DMS53 (cell line): ENCODE measurements at regions not wholly inside any gene's neighbourhood (a gene's known extent, or its start where the extent isn't known, plus 50 kb on each side); places are given as distances from the start of the nearest gene placed in this dataset.

Source experiments
- DNase-seq: peaks from one replicate; lab custom pipeline; 2025; lab: John Stamatoyannopoulos, UW

GRCh38 chr13:67440236-67440975, 210.3 kb upstream of the PCDH9 start:
- no peak for DNase-seq

- no peak for DNase-seq
Observed at GRCh38 chr13:67439365-67439764, 209.2 kb upstream of the PCDH9 start.

- peak; percentile 3 for DNase-seq
Observed at GRCh38 chr13:67438465-67438864, 208.3 kb upstream of the PCDH9 start.

GRCh38 chr13:67437244-67437643, 207.1 kb upstream of the PCDH9 start:
- DNase-seq, result no peak

GRCh38 chr13:67421475-67421874, 191.3 kb upstream of the PCDH9 start:
- DNase-seq, result no peak

- DNase-seq, result peak; percentile 43
Observed at GRCh38 chr13:67416047-67416925, 186.2 kb upstream of the PCDH9 start.

GRCh38 chr13:67410645-67411044, 180.5 kb upstream of the PCDH9 start:
- no peak for DNase-seq

GRCh38 chr13:67408798-67409197, 178.7 kb upstream of the PCDH9 start:
- DNase-seq, result peak; percentile 1

- DNase-seq, result no peak
Observed at GRCh38 chr13:67402546-67402945, 172.4 kb upstream of the PCDH9 start.

- DNase-seq, result no peak
Observed at GRCh38 chr13:67395577-67395976, 165.4 kb upstream of the PCDH9 start.

GRCh38 chr13:67392014-67392413, 161.9 kb upstream of the PCDH9 start:
- DNase-seq, result no peak

- peak; percentile 2 for DNase-seq
Observed at GRCh38 chr13:67390462-67391086, 160.4 kb upstream of the PCDH9 start.

- DNase-seq, result no peak
Observed at GRCh38 chr13:67389171-67389570, 159.0 kb upstream of the PCDH9 start.

GRCh38 chr13:67383109-67383757, 153.1 kb upstream of the PCDH9 start:
- peak; percentile 74 for DNase-seq

- DNase-seq, result no peak
Observed at GRCh38 chr13:67377919-67378318, 147.8 kb upstream of the PCDH9 start.

- DNase-seq, result no peak
Observed at GRCh38 chr13:67374391-67374790, 144.3 kb upstream of the PCDH9 start.

- DNase-seq, result no peak
Observed at GRCh38 chr13:67372868-67373464, 142.8 kb upstream of the PCDH9 start.

GRCh38 chr13:67369895-67370660, 139.9 kb upstream of the PCDH9 start:
- DNase-seq, result no peak

GRCh38 chr13:67367399-67367798, 137.3 kb upstream of the PCDH9 start:
- no peak for DNase-seq

GRCh38 chr13:67366533-67366932, 136.4 kb upstream of the PCDH9 start:
- DNase-seq, result peak; percentile 3
